Mucosa of rectum (tissue), 2 donors: ENCODE measurements at regions not wholly inside any gene's neighbourhood (a gene's known extent, or its start where the extent isn't known, plus 50 kb on each side); places are given as distances from the start of the nearest gene placed in this dataset.
A peak's percentile ranks its signal among the peaks of the same experiment; 100 is the strongest.
"Not testable (repeated sequence)": the region's sequence is repeated elsewhere in the genome, so short reads cannot be mapped to it uniquely, and the experiment has no call there.

Source experiments
- H3K27ac ChIP-seq, 2 donors: one replicate each; pipeline ENCODE4 v1.7.0; 2013; ENCODE audit warnings: inconsistent platforms in 2 of 2, low read depth in 2 of 2, low read length in 2 of 2
- H3K27me3 ChIP-seq, 2 donors: one replicate each; pipeline ENCODE4 v1.7.0; 2013; ENCODE audit warnings: low read length in 2 of 2; ENCODE audit not compliant: control insufficient read depth in 2 of 2, insufficient read depth in 2 of 2
- H3K36me3 ChIP-seq, 2 donors: one replicate each; pipeline ENCODE4 v1.7.0; 2013; ENCODE audit warnings: low read length in 2 of 2; ENCODE audit not compliant: control insufficient read depth in 2 of 2, insufficient read depth in 2 of 2
- H3K4me1 ChIP-seq, 2 donors: one replicate each; pipeline ENCODE4 v1.7.0; 2013; ENCODE audit warnings: low read length in 2 of 2, mild to moderate bottlenecking in 1 of 2; ENCODE audit not compliant: control insufficient read depth in 2 of 2, insufficient read depth in 2 of 2
- H3K4me3 ChIP-seq, 2 donors: one replicate each; pipeline ENCODE4 v1.7.0; 2013; ENCODE audit warnings: low read length in 2 of 2
- H3K9ac ChIP-seq, 2 donors: one replicate each; pipeline ENCODE4 v1.7.0; 2013; ENCODE audit warnings: low read length in 2 of 2, low read depth in 1 of 2, mild to moderate bottlenecking in 1 of 2
- H3K9me3 ChIP-seq, 2 donors: one replicate each; pipeline ENCODE4 v1.7.0; 2013; ENCODE audit warnings: low read length in 2 of 2; ENCODE audit not compliant: control insufficient read depth in 2 of 2
- donor health status: healthy.
- donor health status: Normal muscosa, but diverticular disease.

DNA sequence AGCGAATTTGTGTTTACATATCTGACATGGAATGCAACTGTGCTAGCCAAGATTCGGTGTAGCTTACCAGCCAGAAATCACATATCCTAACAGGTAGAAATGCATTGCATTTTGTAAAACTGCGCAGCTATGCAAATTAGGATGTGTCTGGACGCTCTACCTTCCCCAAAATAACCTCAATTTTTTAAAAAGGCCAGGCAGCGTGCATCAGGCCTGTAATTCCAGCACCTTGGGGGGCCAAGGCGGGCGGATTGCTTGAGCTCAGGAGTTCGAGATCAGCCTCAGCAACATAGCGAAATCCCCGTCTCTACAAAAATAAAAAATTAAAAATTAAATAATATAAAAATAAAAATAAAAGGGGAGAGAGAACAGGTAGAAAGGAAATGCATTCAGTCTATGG is 305.0 kb downstream of the TYW1 start:
- peaks cover 0 to 7% of the 10 kb centered on the region in 2 donors for H3K4me1 ChIP-seq
- peak overlapping the region; percentile 93 to 94 for H3K27ac ChIP-seq
- H3K36me3 ChIP-seq: peaks cover 0 to 6% of the 10 kb centered on the region in 2 donors
- no peaks in the 10 kb centered on the region for H3K27me3 ChIP-seq
- H3K9ac ChIP-seq: peak overlapping the region; percentile 86 to 91
- no peaks in the 10 kb centered on the region for H3K9me3 ChIP-seq
- H3K4me3 ChIP-seq: peak overlapping the region; percentile 89 to 91

DNA sequence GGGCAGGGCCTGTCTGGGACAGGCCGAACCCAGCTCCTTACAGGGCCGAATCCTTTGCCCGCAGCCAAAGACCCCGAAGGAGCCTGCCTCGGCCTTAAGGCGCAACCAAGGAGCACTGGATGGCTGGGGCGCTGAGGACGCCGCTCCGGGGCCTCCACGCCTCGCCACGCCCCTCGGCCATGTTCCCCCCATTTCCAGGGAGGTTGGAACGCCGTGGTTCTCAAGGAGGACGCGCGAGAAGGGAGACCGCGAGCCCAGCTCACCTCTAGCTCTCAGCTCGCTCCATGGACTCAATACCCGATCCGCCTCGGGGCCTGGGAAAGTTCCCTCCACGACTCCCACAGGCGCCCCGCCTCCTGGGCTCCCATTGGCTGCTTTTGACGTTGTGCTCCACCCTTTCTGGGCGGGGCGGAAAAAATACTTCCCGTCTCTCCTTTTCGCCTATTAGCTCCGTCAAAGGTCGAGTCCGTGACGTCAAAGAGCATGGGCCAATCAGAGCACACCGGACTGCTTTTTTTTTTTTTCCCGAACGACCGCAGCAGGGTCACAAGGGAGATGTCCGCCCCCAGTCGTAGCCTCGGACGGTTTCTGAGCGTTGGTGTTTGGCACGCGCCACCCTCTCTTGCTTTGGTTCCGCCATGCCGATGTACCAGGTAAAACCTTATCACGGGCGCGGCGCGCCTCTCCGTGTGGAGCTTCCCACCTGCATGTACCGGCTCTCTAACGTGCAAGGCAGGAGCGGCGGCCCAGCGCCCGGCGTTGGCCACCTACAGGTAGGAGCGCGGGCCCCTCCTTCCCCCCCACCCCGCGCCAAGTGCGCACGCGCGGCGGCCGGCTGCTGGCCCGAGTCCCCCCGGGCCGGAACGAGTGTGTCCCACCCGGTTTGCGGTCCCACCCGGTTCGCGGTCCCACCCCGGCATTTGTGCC is 305.7 kb downstream of the TYW1 start:
- Histone ChIP-seq H3K27ac (peak overlapping the region; percentile 94), H3K36me3 (peaks cover under 1 to 6% of the 10 kb centered on the region in 2 donors), H3K4me1 (peaks cover 0 to 7% of the 10 kb centered on the region in 2 donors), H3K4me3 (peak overlapping the region; percentile 89 to 91), H3K9me3 (no peaks in the 10 kb centered on the region), H3K27me3 (no peaks in the 10 kb centered on the region), H3K9ac (peak overlapping the region; percentile 86 to 91)

DNA sequence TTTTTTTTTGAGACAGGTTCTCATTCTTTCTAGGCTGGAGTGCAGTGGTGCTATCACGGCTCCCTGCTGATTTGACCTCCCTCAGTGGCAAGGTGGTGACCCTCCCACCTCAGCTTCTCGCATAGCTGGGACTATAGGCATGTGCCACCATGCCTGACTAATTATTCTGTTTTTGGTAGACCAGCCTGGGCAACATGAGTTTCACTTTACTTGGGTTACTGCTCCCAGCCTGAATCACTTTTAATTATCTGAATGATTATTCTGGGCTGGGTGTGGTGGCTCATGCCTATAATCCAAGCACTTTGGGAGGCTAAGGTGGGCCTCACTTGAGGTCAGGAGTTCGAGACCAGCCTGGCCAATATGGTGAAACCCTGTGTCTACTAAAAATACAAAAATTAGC is 308.2 kb downstream of the TYW1 start:
- not testable (repeated sequence) for H3K27ac ChIP-seq, H3K27me3 ChIP-seq, H3K4me3 ChIP-seq, H3K9ac ChIP-seq, H3K9me3 ChIP-seq, H3K4me1 ChIP-seq
- H3K36me3 ChIP-seq: peaks cover 22 to 28% of the 10 kb centered on the region in 2 donors

DNA sequence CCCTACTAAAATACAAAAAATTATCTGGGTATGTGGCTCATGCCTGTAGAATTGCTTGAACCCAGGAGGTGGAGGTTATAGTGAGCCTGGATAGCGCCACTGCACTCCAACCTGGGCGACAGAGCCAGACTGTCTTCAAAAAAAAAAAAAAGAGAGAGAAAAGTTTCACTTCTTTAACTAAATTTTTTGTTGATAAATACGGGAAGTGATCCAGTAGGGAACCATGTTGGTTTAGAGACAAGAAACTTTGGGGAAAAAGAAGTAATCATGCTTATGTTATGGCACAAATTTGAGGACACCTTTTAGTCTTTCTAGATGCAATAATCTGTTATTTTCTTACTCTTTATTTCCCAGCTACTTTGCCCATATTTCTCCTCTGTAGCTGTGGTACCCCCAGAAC is 309.7 kb downstream of the TYW1 start:
- H3K27me3 ChIP-seq: no peaks in the 10 kb centered on the region
- H3K9ac ChIP-seq: no peak overlapping the region
- H3K9me3 ChIP-seq: no peaks in the 10 kb centered on the region
- H3K4me3 ChIP-seq: no peak overlapping the region
- peaks cover 0 to 7% of the 10 kb centered on the region in 2 donors for H3K4me1 ChIP-seq
- no peak overlapping the region for H3K27ac ChIP-seq
- peaks cover 36 to 42% of the 10 kb centered on the region in 2 donors for H3K36me3 ChIP-seq

DNA sequence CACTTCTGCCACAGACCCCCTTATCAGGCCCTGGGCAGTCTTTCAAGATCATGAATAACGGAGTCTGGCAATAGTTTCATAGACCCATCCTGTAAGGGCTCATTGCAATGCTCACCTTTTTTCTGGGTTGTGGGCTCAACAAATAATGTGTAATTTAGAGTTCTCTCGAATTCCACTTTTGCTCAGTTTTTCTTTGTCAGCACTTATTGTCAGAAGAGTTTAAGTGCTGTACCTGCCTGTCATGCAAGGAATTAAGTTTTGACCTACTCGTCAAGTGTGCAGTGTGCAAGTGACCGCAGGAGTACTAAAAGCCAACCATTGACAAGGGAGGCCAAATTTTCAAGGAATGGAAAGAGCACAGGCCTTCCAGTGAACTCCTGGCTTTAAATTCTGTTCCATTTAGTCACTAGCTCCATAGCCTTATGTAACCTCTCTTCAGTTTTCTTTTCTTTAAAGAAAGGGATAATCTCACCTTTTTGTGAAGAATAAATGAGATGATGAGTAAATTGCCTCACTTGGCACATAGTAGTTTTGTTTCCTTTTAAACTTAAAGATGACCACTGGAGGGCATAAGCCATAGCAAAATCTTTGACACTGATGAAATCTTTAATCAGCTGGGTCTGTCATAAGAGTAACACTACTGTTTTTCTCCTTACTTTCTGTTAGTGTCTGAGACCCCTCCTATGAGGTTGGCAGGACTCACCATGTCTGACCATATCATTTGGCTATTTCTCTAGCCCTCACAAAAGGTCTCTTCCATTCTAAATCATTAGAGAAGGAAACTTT is 313.3 kb downstream of the TYW1 start:
- no peak overlapping the region for H3K27ac ChIP-seq

DNA sequence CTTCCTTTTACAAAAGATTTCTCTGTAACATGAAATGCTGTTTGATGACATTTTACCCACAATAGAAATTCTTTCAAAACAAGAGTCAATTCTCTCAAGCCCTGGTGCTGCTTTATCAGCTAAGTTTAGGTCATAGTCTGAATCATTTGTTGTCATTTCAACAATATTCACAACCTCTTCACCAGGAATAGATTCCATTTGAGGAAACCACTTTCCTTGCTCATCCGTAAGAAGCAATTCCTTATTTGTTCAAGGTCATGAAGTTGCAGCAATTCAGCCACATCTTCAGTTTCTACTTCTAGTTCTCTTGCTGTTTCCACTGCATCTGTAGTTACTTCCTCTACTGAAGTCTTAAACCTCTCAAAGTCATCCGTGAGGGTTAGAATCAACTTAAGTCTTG is 315.3 kb downstream of the TYW1 start:
- Histone ChIP-seq H3K9me3 (no peaks in the 10 kb centered on the region), H3K36me3 (peaks cover 51 to 66% of the 10 kb centered on the region in 2 donors), H3K4me1 (no peaks in the 10 kb centered on the region), H3K27ac (no peak overlapping the region), H3K27me3 (no peaks in the 10 kb centered on the region), H3K4me3 (no peak overlapping the region), H3K9ac (no peak overlapping the region)

More for the DNA sequence above, 313.3 kb downstream of the TYW1 start:
- H3K4me3 ChIP-seq: no peak overlapping the region
- H3K9ac ChIP-seq: no peak overlapping the region
- no peaks in the 10 kb centered on the region for H3K9me3 ChIP-seq
- H3K4me1 ChIP-seq: no peaks in the 10 kb centered on the region
- H3K36me3 ChIP-seq: peaks cover 47 to 59% of the 10 kb centered on the region in 2 donors
- H3K27me3 ChIP-seq: no peaks in the 10 kb centered on the region

DNA sequence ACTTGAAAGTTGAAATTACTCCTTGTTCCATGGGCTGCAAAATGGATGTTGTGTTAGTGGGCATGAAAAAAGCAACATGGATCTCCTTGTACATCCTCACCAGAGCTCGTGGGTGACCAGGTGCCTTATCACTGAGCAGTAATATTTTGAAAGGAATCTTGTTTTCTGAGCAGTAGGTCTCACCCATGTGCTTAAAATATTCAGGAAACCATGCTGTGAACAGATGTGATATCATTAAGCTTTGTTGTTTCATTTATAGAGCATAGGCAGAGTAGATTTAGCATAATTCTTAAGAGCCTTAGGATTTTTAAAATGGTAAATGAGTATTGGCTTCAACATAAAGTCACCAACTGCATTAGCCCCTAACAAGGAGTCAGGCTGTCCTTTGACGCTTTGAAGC is 316.6 kb downstream of the TYW1 start:
- Histone ChIP-seq H3K27ac (no peak overlapping the region), H3K36me3 (peaks cover 50 to 67% of the 10 kb centered on the region in 2 donors), H3K9ac (no peak overlapping the region), H3K9me3 (no peaks in the 10 kb centered on the region), H3K27me3 (no peaks in the 10 kb centered on the region), H3K4me3 (no peak overlapping the region), H3K4me1 (no peaks in the 10 kb centered on the region)

DNA sequence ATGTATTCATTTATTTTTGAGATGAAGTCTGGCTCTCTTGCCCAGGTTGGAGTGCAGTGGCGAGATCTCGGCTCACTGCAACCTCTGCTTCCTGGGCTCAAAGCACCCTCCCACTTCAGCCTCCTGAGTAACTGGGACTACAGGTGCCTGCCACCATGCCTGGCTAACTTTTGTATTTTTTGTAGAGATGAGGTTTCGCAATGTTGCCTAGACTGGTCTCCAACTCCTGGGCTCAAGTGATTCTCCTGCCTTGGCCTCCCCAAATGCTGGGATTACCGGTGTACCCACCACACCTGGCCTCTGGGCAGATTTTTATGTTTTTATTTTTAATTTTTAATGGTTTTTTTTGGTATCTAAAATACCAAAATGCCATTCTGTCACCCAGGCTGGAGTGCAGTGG is 320.3 kb downstream of the TYW1 start:
- not testable (repeated sequence) for H3K27ac ChIP-seq, H3K9ac ChIP-seq, H3K4me1 ChIP-seq, H3K4me3 ChIP-seq, H3K27me3 ChIP-seq, H3K9me3 ChIP-seq
- peaks cover 17 to 35% of the 10 kb centered on the region in 2 donors for H3K36me3 ChIP-seq

DNA sequence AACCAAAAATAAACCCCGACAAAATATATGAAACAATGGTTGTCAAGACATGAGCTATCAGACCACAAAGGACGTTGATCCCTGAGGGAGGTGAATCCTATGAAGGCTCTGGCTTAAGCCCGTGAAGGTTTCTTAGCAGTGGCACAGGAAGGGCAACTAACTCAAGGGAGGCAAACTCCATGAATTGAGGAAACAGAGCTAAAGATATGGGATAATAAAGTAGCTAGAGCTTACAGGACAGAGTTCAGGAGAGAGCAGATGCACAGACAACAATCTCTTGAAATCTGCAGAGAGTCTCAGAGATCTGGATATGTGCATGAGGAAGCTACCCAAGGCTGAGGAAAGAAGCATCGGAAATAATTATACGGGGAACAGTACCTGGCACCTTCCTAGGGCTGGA is 331.6 kb downstream of the TYW1 start:
- H3K27me3 ChIP-seq, H3K9ac ChIP-seq, H3K4me1 ChIP-seq, H3K27ac ChIP-seq, H3K36me3 ChIP-seq, H3K9me3 ChIP-seq, H3K4me3 ChIP-seq: not testable (repeated sequence)

DNA sequence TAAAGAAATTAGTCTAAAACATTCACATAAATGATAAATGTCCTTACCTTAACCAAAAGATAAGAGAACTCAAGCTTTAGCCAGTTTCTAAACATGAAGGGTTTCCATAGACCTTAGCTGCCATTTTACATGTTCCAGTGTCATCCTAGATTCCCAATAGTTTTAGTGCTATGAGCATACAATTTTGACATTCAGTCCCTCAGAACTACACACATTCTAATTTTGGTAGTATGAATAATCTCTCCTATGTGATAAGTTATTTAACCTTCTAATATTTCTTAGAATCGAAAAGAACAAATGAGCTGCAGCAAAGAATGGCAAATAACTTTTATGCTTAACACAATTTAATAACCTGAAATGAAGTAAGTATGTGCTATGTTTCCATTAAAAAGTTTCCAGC is 338.5 kb downstream of the TYW1 start:
- H3K9me3 ChIP-seq, H3K9ac ChIP-seq, H3K27me3 ChIP-seq, H3K4me1 ChIP-seq, H3K36me3 ChIP-seq, H3K4me3 ChIP-seq, H3K27ac ChIP-seq: not testable (repeated sequence)
